Activated CD4-positive, alpha-beta T cell treated with anti-CD3 and anti-CD28 coated beads, Interleukin-2, Interleukin-6, amounts not matched to agents 100 ng/mL and 50 ng/mL, durations not matched to agents 16 hours and 8 hours (primary cell): ENCODE measurements at regions not wholly inside any gene's neighbourhood (a gene's known extent, or its start where the extent isn't known, plus 50 kb on each side); places are given as distances from the start of the nearest gene placed in this dataset.

Source experiments
- DNase-seq: peaks from one replicate; pipeline ENCODE4 v3.0.0-alpha.2; 2020

DNA sequence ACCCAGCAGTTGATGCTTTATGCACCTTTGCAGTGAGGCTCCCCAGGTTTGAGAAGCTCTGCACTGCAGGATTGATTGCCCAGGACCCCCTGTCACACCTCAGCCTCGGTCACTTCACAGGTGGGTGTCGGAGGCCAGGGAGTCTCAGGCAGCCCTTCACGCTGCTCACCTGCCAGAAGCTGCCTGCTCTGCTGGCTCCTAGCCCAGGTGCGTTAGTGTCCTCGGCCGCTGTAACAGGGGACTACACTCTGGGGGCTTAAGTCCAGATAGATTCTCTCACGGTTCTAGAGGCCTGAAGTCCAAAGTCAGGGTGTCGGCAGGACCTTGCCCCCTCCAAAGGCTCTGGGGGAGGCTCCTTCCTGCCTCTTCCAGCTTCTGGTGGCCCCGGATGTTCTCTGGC is 79.9 kb downstream of the CPZ start:
- no peak for DNase-seq

DNA sequence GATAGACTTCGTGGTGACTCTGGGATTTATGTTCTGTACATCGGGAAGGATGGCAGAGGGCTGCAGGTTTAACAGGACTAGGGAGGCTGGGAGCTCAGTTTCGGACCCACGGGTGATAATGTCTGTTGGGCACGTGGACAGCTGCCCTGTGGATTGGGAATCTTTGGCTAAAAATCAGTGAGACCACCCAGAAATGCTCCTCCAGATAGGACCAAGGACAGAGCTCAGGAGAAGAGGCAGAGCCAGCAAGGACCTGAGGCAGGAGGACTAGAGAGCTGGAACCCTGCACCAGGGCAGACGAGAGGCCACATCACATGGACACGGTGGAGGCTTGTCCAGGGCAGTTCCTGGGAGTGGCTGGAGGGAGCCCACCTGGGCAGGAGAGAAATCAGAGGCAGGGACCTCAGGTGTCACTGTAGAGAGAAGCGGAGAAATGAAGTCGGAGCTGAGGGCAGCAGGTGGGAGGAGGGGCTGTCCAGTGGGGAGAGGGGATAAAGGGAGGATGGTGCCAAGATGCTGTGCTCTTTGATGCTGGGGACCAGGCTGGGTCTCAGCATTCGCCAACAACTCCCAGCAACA is 79.2 kb downstream of the CPZ start:
- no peak for DNase-seq
